ENCODE measurements at regions not wholly inside any gene's neighbourhood (a gene's known extent, or its start where the extent isn't known, plus 50 kb on each side); places are given as distances from the start of the nearest gene placed in this dataset.

DNA sequence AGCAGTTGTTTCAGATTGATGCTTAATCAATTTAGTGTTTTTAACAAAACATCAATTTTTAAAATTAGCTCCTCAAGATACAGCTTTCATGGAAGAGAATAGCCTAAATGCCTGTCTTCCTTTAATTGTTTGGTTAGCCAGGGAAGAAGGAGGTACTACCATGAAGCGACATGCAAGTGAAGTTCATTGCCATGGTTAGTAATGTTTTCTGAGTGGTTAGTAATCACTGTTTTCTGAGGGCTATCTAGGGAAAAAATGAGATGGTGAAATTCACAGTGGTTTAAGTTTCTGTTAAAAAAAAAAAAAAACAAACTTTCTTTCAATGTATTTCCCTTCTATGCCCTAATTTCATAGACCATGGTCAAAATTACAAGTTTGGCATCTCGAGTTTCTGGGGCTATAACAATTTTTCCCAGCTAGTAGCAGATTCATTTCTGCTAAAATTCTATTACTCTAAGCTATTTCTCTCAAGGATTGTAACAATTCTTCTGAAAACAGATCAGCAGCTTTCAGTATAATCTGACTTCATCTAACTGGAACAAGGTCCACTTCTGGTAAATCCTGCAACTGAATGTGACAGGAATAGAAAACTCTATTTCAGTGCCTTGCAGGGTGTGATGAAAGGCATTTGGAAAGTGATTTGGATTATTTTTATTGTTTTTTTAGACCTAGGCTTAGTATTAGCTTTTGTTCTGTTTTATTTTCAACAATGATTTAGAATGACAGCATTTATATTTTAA is 157.0 kb downstream of the PCDH18 start:
- FAIRE-seq (no peak), DNase-seq (ENCODE audit: low read depth in 1 of 2, low spot score in 1 of 2) (no peak), ATAC-seq (no peak)
- 15% methylated on average over 2 of the region's 2 CpGs for WGBS (ENCODE audit: missing lambda C conversion rate)
- POLR2A ChIA-PET, result no interaction called here
- Histone ChIP-seq H3K9me3 (no peaks in the 10 kb centered on the region), H3K4me1 (no peaks in the 10 kb centered on the region), H3K4me3 (no peak overlapping the region), H3K27ac (no peak overlapping the region), H3K4me2 (no peak overlapping the region)
- CTCF ChIA-PET, result no interaction called here
- no peak for TF ChIP-seq GATA3 (IDR thresholded peaks at IDR 0.05; ENCODE audit: borderline replicate concordance)
- TF ChIP-seq ESRRA (IDR thresholded peaks at IDR 0.05; ENCODE audit: borderline replicate concordance, low read length), result no peak

DNA sequence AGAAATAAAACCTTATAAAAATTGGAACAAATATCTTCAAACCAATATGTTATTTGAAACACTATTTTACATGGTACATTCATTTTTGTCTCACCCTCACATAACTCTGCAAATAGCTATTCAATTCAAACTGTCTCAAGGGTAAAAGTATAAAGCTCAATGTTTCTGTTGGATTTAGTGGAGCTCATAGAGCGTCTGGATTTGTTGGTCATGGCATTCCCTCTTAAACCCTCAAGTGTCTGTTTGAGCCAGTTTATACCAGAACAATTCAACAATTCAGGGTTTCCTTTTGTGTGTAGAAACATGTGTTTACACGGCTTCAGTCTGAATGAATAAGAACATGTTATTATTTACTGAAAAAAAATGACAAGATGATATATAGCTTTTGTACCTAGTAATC is 161.6 kb downstream of the PCDH18 start:
- ChIA-PET CTCF (no interaction called here), POLR2A (no interaction called here)
- Histone ChIP-seq H3K27ac (no peak overlapping the region), H3K9me3 (no peaks in the 10 kb centered on the region), H3K4me2 (no peak overlapping the region), H3K4me1 (no peaks in the 10 kb centered on the region), H3K4me3 (no peak overlapping the region)
- no peak for DNase-seq (ENCODE audit: low read depth in 1 of 2, low spot score in 1 of 2)
- 34% methylated on average over 2 of the region's 2 CpGs for WGBS (ENCODE audit: missing lambda C conversion rate)
- ATAC-seq, result no peak
- FAIRE-seq, result no peak
- TF ChIP-seq MAFK (IDR thresholded peaks at IDR 0.05; ENCODE audit: partially characterized antibody) (no peak), JUNB (IDR thresholded peaks at IDR 0.05) (no peak), POLR2AphosphoS2 (conservative IDR thresholded peaks at IDR 0.05; ENCODE audit: low read length) (no peak), RFX5 (IDR thresholded peaks at IDR 0.05) (no peak), ZFP36 (IDR thresholded peaks at IDR 0.05; ENCODE audit: borderline replicate concordance, partially characterized antibody) (no peak), HOXA7 (CRISPR knock-in tag; IDR thresholded peaks at IDR 0.05) (no peak)
- TF ChIP-seq, protein P1, sequence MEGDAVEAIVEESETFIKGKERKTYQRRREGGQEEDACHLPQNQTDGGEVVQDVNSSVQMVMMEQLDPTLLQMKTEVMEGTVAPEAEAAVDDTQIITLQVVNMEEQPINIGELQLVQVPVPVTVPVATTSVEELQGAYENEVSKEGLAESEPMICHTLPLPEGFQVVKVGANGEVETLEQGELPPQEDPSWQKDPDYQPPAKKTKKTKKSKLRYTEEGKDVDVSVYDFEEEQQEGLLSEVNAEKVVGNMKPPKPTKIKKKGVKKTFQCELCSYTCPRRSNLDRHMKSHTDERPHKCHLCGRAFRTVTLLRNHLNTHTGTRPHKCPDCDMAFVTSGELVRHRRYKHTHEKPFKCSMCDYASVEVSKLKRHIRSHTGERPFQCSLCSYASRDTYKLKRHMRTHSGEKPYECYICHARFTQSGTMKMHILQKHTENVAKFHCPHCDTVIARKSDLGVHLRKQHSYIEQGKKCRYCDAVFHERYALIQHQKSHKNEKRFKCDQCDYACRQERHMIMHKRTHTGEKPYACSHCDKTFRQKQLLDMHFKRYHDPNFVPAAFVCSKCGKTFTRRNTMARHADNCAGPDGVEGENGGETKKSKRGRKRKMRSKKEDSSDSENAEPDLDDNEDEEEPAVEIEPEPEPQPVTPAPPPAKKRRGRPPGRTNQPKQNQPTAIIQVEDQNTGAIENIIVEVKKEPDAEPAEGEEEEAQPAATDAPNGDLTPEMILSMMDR (IDR thresholded peaks at IDR 0.05), result no peak

DNA sequence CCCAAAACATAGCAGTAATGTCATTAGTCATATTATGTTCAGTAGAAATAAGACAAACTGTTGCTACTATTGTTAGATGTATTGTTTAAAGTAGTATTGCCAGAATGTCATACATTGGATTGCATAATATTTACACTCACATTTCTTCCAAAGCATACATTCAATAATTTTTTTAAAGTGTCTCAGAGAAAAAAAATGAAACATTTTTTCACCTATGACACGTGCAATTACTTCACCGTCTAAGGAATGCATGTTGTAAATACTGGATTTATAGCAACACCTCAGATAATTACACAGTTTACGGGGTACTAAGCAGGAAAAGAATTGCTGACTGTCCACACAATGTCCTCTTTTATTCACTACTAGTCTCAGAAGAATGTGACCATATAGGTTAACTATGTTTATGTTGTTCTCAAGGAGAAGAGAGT is 162.1 kb downstream of the PCDH18 start:
- no peak for FAIRE-seq
- no peaks in the 10 kb centered on the region for H3K9me3 ChIP-seq
- WGBS (ENCODE audit: missing lambda C conversion rate), result 10% methylated on average over 3 of the region's 3 CpGs
- TF ChIP-seq ZNF302 (CRISPR knock-in tag; IDR thresholded peaks at IDR 0.05) (no peak), RARB (CRISPR knock-in tag; IDR thresholded peaks at IDR 0.05) (no peak)
- H3K4me3 ChIP-seq, result no peak overlapping the region
- H3K27ac ChIP-seq, result no peak overlapping the region
- no peaks in the 10 kb centered on the region for H3K4me1 ChIP-seq
- ChIA-PET POLR2A (no interaction called here), CTCF (no interaction called here)
- no peak for ATAC-seq
- DNase-seq (ENCODE audit: low read depth in 1 of 2, low spot score in 1 of 2), result no peak
- no peak overlapping the region for H3K4me2 ChIP-seq

DNA sequence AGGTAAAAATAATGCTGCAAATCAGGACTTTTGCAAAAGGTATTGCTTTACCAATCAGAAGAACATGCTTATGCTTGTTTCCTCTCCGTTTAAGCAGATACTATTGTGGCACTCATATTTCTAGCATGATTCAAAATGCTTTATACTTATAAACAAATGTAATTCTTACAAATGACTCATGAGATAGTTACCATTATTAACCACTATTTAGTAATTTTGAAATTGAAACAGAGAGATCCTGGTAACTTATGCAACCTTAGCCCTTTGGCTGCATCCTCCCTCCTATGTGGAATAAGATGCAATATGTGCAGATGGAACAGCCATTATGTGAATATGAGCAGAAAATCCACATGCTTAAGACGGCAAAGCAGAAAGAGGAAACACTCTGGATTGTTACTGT is 164.7 kb downstream of the PCDH18 start:
- no peak overlapping the region for H3K4me3 ChIP-seq
- ChIA-PET POLR2A (no interaction called here), CTCF (no interaction called here)
- 35% methylated on average over 2 of the region's 2 CpGs for WGBS (ENCODE audit: missing lambda C conversion rate)
- ATAC-seq (no peak), FAIRE-seq (no peak), DNase-seq (ENCODE audit: low read depth in 1 of 2, low spot score in 1 of 2) (no peak)
- H3K4me2 ChIP-seq, result no peak overlapping the region
- no peaks in the 10 kb centered on the region for H3K4me1 ChIP-seq
- H3K27ac ChIP-seq, result no peak overlapping the region
- TF ChIP-seq GATA3 (IDR thresholded peaks at IDR 0.05; ENCODE audit: borderline replicate concordance) (no peak), NPAS2 (CRISPR knock-in tag; IDR thresholded peaks at IDR 0.05; ENCODE audit: borderline replicate concordance) (no peak), HOXB5 (CRISPR knock-in tag; IDR thresholded peaks at IDR 0.05) (no peak), JUN (IDR thresholded peaks at IDR 0.05) (no peak), CHD4 (IDR thresholded peaks at IDR 0.05; ENCODE audit: borderline replicate concordance) (no peak), EHMT2 (IDR thresholded peaks at IDR 0.05; ENCODE audit: low read depth) (no peak), RNF2 (IDR thresholded peaks at IDR 0.05; ENCODE audit: borderline replicate concordance, low read depth) (no peak), SREBF2 (IDR thresholded peaks at IDR 0.05) (no peak), SMC3 (IDR thresholded peaks at IDR 0.05) (no peak), HOXA7 (CRISPR knock-in tag; IDR thresholded peaks at IDR 0.05) (no peak), CHD2 (IDR thresholded peaks at IDR 0.05; ENCODE audit: low read length, partially characterized antibody) (no peak), MAZ (IDR thresholded peaks at IDR 0.05; ENCODE audit: borderline replicate concordance, low read depth, low read length) (no peak), RFX5 (IDR thresholded peaks at IDR 0.05) (no peak), MAFK (IDR thresholded peaks at IDR 0.05; ENCODE audit: partially characterized antibody) (no peak)
- TF ChIP-seq, protein P2, sequence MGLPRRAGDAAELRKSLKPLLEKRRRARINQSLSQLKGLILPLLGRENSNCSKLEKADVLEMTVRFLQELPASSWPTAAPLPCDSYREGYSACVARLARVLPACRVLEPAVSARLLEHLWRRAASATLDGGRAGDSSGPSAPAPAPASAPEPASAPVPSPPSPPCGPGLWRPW (IDR thresholded peaks at IDR 0.05), result no peak
- TF ChIP-seq, protein P3, sequence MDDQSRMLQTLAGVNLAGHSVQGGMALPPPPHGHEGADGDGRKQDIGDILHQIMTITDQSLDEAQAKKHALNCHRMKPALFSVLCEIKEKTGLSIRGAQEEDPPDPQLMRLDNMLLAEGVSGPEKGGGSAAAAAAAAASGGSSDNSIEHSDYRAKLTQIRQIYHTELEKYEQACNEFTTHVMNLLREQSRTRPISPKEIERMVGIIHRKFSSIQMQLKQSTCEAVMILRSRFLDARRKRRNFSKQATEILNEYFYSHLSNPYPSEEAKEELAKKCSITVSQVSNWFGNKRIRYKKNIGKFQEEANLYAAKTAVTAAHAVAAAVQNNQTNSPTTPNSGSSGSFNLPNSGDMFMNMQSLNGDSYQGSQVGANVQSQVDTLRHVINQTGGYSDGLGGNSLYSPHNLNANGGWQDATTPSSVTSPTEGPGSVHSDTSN (IDR thresholded peaks at IDR 0.05), result no peak
- TF ChIP-seq, protein P4, sequence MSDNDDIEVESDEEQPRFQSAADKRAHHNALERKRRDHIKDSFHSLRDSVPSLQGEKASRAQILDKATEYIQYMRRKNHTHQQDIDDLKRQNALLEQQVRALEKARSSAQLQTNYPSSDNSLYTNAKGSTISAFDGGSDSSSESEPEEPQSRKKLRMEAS (IDR thresholded peaks at IDR 0.05), result no peak
- H3K9me3 ChIP-seq, result no peaks in the 10 kb centered on the region

Data from A549 (cell line).